PC-9 (cell line): ENCODE measurements at regions not wholly inside any gene's neighbourhood (a gene's known extent, or its start where the extent isn't known, plus 50 kb on each side); places are given as distances from the start of the nearest gene placed in this dataset.

Experiments
- BruUV-seq: library from RNA; stranded (reverse); fragments of 400-500 nt; replicated peaks from 2 replicates; lab custom pipeline; 2021; lab: Mats Ljungman, UMichigan
- CTCF ChIA-PET: fragments of 300-600 bp; sonication (Branson Sonifier 250); formaldehyde crosslinking; loops from one replicate; lab custom pipeline; 2022; ENCODE audit warnings: antibody characterized with exemption; lab: Charles Lee
- POLR2A ChIA-PET: fragments of 300-600 bp; sonication (Branson Sonifier 250); formaldehyde crosslinking; loops from one replicate; lab custom pipeline; 2022; ENCODE audit warnings: antibody characterized with exemption; ENCODE audit not compliant: unreplicated experiment; lab: Charles Lee
- DNase-seq, 2 experiments: peaks; one replicate each; pipeline versions ENCODE4 v3.0.0 to v3.0.0-alpha.2; 2015 to 2022; ENCODE audit warnings: mixed read lengths in 1 of 2
- H2AFZ ChIP-seq: fragments of 200-600 bp; sonication (generic); 2 replicates; pipeline ENCODE4 v1.8.1; 2017; ENCODE audit warnings: antibody characterized with exemption
- H3F3A ChIP-seq: fragments of 200-600 bp; sonication (generic); 2 replicates; pipeline ENCODE4 v1.8.1; 2017; ENCODE audit warnings: antibody characterized with exemption, mild to moderate bottlenecking, low read depth; ENCODE audit not compliant: insufficient read depth
- H3K27ac ChIP-seq: fragments of 200-600 bp; sonication (generic); 2 replicates; pipeline ENCODE4 v1.6.1; 2016; ENCODE audit warnings: mixed run types
- H3K27me3 ChIP-seq: fragments of 200-600 bp; sonication (generic); 2 replicates; pipeline ENCODE4 v1.6.1; 2016; ENCODE audit warnings: low read depth, mixed run types; ENCODE audit not compliant: insufficient read depth
- H3K36me3 ChIP-seq: fragments of 200-600 bp; sonication (generic); 2 replicates; pipeline ENCODE4 v1.6.1; 2016; ENCODE audit warnings: low read depth, mixed run types
- H3K4me1 ChIP-seq: fragments of 200-600 bp; sonication (generic); replicated peaks from 2 replicates; pipeline ENCODE4 v1.6.1; 2016; ENCODE audit warnings: mixed run types; ENCODE audit not compliant: insufficient read depth
- H3K4me2 ChIP-seq: fragments of 200-600 bp; sonication (generic); 2 replicates; pipeline ENCODE4 v1.6.1; 2017; ENCODE audit warnings: mixed run types
- H3K4me3 ChIP-seq: fragments of 200-600 bp; sonication (generic); 2 replicates; pipeline ENCODE4 v1.6.1; 2016; ENCODE audit warnings: mixed run types
- H3K79me2 ChIP-seq: fragments of 200-600 bp; sonication (generic); 2 replicates; pipeline ENCODE4 v1.6.1; 2017; ENCODE audit warnings: low read depth, mixed run types
- H3K9me2 ChIP-seq: fragments of 200-600 bp; sonication (generic); 2 replicates; pipeline ENCODE4 v1.8.1; 2017; ENCODE audit warnings: mild to moderate bottlenecking; ENCODE audit not compliant: insufficient read depth
- H3K9me3 ChIP-seq: fragments of 200-600 bp; sonication (generic); 2 replicates; pipeline ENCODE4 v1.8.1; 2016; ENCODE audit warnings: low read depth; ENCODE audit not compliant: insufficient read depth
- H4K20me1 ChIP-seq: fragments of 200-600 bp; sonication (generic); 2 replicates; pipeline ENCODE4 v1.8.1; 2017; ENCODE audit not compliant: insufficient read depth
- EZH2 ChIP-seq: fragments of 200-600 bp; sonication (generic); IDR thresholded peaks from 2 replicates; pipeline ENCODE4 v1.8.0; 2017; ENCODE audit warnings: antibody characterized with exemption, low read depth
- intact Hi-C: fragments of 100-400 bp; cut with micrococcal nuclease; formaldehyde crosslinking; loops from one replicate; pipeline ENCODE4 v1.10.0; 2022; ENCODE audit not compliant: unreplicated experiment
- TF ChIP-seq, protein P1 (sequence below): fragments of 200-600 bp; sonication (generic); conservative IDR thresholded peaks from 2 replicates; pipeline ENCODE4 v1.6.1; 2017; ENCODE audit warnings: mixed run types, antibody characterized with exemption, mild to moderate bottlenecking, moderate library complexity

DNA sequence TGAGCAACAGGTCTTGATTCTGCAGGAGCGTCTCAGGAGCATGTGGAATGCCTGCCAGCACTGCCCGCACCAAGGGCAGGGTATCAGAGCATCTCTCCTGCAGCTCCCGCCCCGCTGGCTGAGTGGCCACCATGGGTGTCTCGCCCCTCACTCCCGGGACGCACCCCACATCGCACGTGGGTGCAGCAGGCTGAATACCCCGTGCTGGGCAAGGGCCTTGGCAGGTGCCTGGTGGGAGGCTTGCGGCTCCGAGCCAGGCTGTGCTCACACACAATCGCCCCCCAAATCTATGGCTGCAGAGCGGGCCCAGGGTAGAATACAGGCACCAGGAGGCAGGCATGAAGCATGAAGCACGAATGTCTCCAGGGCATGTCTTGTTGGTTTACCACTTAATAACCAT lies 103.9 kb upstream of the TMEM132D start:
- no peaks in the 10 kb centered on the region for H3K36me3 ChIP-seq
- H3F3A ChIP-seq: no peaks in the 10 kb centered on the region
- no peak for TF ChIP-seq EZH2
- TF ChIP-seq, protein P1, sequence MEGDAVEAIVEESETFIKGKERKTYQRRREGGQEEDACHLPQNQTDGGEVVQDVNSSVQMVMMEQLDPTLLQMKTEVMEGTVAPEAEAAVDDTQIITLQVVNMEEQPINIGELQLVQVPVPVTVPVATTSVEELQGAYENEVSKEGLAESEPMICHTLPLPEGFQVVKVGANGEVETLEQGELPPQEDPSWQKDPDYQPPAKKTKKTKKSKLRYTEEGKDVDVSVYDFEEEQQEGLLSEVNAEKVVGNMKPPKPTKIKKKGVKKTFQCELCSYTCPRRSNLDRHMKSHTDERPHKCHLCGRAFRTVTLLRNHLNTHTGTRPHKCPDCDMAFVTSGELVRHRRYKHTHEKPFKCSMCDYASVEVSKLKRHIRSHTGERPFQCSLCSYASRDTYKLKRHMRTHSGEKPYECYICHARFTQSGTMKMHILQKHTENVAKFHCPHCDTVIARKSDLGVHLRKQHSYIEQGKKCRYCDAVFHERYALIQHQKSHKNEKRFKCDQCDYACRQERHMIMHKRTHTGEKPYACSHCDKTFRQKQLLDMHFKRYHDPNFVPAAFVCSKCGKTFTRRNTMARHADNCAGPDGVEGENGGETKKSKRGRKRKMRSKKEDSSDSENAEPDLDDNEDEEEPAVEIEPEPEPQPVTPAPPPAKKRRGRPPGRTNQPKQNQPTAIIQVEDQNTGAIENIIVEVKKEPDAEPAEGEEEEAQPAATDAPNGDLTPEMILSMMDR: no peak
- H3K27me3 ChIP-seq: peaks cover 51% of the 10 kb centered on the region
- H3K4me3 ChIP-seq: no peak overlapping the region
- no peaks in the 10 kb centered on the region for H3K4me1 ChIP-seq
- no peaks in the 10 kb centered on the region for H3K79me2 ChIP-seq
- intact Hi-C loops: no loop called here
- H4K20me1 ChIP-seq: no peaks in the 10 kb centered on the region
- no TSS peak for BruUV-seq
- H3K9me2 ChIP-seq: no peaks in the 10 kb centered on the region
- no peaks in the 10 kb centered on the region for H3K9me3 ChIP-seq
- no peak overlapping the region for H3K27ac ChIP-seq
- no peak overlapping the region for H3K4me2 ChIP-seq
- DNase-seq: no peak
- ChIA-PET CTCF (no interaction called here), POLR2A (no interaction called here)
- H2AFZ ChIP-seq: no peak overlapping the region

DNA sequence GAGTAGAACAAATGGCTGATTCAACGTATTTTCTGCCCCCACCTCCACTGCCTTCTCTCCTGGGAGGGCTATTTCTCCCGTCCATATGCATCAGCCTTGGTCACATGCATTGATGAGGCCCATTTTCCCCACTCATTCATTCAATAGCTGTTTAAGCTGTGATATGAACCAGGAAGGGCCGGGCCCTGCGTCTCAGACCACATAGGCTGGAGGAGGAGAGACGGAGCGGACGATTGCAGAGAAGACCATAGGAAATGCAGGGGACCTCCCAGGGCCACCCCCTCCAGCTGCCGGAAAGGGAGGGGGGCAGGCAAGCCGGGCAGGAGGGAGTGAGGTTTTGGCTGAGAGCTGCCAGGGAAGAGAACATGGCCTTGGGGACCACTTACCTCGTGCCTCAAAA lies 104.4 kb upstream of the TMEM132D start:
- Histone ChIP-seq H3K9me3 (no peaks in the 10 kb centered on the region), H3F3A (no peaks in the 10 kb centered on the region), H3K9me2 (no peaks in the 10 kb centered on the region), H3K4me2 (no peak overlapping the region), H4K20me1 (no peaks in the 10 kb centered on the region), H3K79me2 (no peaks in the 10 kb centered on the region), H3K4me1 (no peaks in the 10 kb centered on the region), H3K27me3 (peaks cover 51% of the 10 kb centered on the region), H2AFZ (no peak overlapping the region), H3K4me3 (no peak overlapping the region), H3K27ac (no peak overlapping the region), H3K36me3 (no peaks in the 10 kb centered on the region)
- intact Hi-C loops: no loop called here
- TF ChIP-seq, protein P1: no peak
- TF ChIP-seq EZH2: no peak
- BruUV-seq: no TSS peak
- CTCF ChIA-PET: no interaction called here
- no peak for DNase-seq
- POLR2A ChIA-PET: no interaction called here

DNA sequence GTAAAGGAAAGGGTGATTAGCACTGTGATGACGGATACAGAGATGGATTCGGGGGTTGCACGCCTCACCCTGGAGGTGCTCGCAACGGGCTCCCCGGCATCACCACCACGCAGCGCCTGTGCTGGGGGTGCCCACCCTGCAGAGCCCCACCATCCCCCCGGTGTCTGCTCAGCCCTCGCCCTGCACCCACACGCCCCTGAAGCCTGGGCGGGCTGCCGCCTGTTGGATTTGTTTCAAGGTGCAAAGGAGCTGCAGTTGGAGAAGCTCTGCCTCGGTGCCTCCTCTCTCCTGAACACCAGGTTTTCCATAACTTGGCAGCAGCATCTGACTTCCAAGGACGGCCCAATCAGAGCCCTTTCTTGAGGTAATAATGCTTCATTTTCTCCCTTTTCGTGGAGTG lies 106.1 kb upstream of the TMEM132D start:
- Histone ChIP-seq H3K27me3 (peaks cover 55% of the 10 kb centered on the region), H3K27ac (no peak overlapping the region), H3K9me3 (no peaks in the 10 kb centered on the region), H3F3A (no peaks in the 10 kb centered on the region), H3K4me3 (no peak overlapping the region), H3K4me2 (no peak overlapping the region), H3K9me2 (no peaks in the 10 kb centered on the region), H4K20me1 (no peaks in the 10 kb centered on the region), H3K79me2 (no peaks in the 10 kb centered on the region), H3K36me3 (no peaks in the 10 kb centered on the region), H2AFZ (no peak overlapping the region), H3K4me1 (no peaks in the 10 kb centered on the region)
- no peak for DNase-seq
- BruUV-seq: no TSS peak
- TF ChIP-seq, protein P1: no peak
- TF ChIP-seq EZH2: no peak
- CTCF ChIA-PET: no interaction called here
- intact Hi-C loops: no loop called here
- POLR2A ChIA-PET: no interaction called here
